HepG2 (cell line): ENCODE measurements at regions not wholly inside any gene's neighbourhood (a gene's known extent, or its start where the extent isn't known, plus 50 kb on each side); places are given as distances from the start of the nearest gene placed in this dataset.

ENCODE experiments used
- ATAC-seq: fragments of 200-7000 bp; cut with Tn5 transposase; 3 replicates; pipeline ENCODE4 v1.9.1; 2020; ENCODE audit warnings: mild to moderate bottlenecking, moderate library complexity
- BruUV-seq: library from RNA; stranded (reverse); fragments of 400-500 nt; replicated peaks from 2 replicates; lab custom pipeline; 2021; lab: Mats Ljungman, UMichigan
- CTCF ChIA-PET: fragments of 300-600 bp; formaldehyde crosslinking; extraction: SDS; loops from one replicate; lab custom pipeline; 2021; ENCODE audit warnings: low total read pairs, inconsistent platforms, low intra/inter-chr PET ratio; lab: Yijun Ruan, JAX
- POLR2A ChIA-PET: fragments of 350-600 bp; sonication (Branson Sonifier 250); formaldehyde crosslinking; loops from one replicate; lab custom pipeline; 2020; ENCODE audit warnings: antibody characterized with exemption, inconsistent platforms; lab: Yijun Ruan, JAX
- DNase-seq: peaks from one replicate; pipeline ENCODE4 v3.0.0-alpha.2; 2015; ENCODE audit warnings: low spot score
- FAIRE-seq: peaks from 3 replicates; lab custom pipeline; 2011; peaks lifted over from hg19 to GRCh38; lab: Jason Lieb, UNC
- H2AFZ ChIP-seq: one replicate; pipeline ENCODE4 v1.6.1; 2011; ENCODE audit warnings: low read length, inconsistent platforms
- H3K27ac ChIP-seq: fragments of 300-600 bp; 3 replicates; pipeline ENCODE4 v1.8.0; 2011; ENCODE audit warnings: mixed run types, mild to moderate bottlenecking, mixed read lengths, low read length, inconsistent platforms; ENCODE audit not compliant: insufficient read depth; ENCODE audit errors: extremely low read length
- H3K27me3 ChIP-seq, 2 experiments: fragments of 200-600 bp in 1 of 2; 2 replicates in 1 of 2; 3 replicates in 1 of 2; pipeline versions ENCODE4 v1.6.0 to v1.8.0; 2011; ENCODE audit warnings: low read length in 2 of 2, mild to moderate bottlenecking in 2 of 2, moderate library complexity in 2 of 2, inconsistent platforms in 1 of 2; ENCODE audit not compliant: insufficient read depth in 2 of 2, control insufficient read depth in 1 of 2
- H3K36me3 ChIP-seq, 2 experiments: fragments of 200-600 bp in 1 of 2; replicated peaks in 1 of 2; 2 replicates in 1 of 2; 3 replicates in 1 of 2; pipeline versions ENCODE4 v1.5.1 to v1.8.0; 2011; ENCODE audit warnings: low read length in 2 of 2, inconsistent platforms in 1 of 2; ENCODE audit not compliant: insufficient read depth in 2 of 2, control insufficient read depth in 1 of 2
- H3K4me1 ChIP-seq: 2 replicates; pipeline ENCODE4 v1.5.1; 2012; ENCODE audit warnings: low read length, inconsistent platforms; ENCODE audit not compliant: insufficient read depth
- H3K4me2 ChIP-seq: 2 replicates; pipeline ENCODE4 v1.6.0; 2011; ENCODE audit warnings: low read depth, low read length, inconsistent platforms
- H3K4me3 ChIP-seq, 3 experiments: fragments of 200-600 bp in 1 of 3; sonication (generic), shearing (Covaris generic) in 1 of 3; replicated peaks in 1 of 3; 2 replicates each; pipeline ENCODE4 v1.5.1; 2011 to 2016; ENCODE audit warnings: low read length in 3 of 3, inconsistent platforms in 2 of 3, low read depth in 2 of 3, mild to moderate bottlenecking in 2 of 3, control low read depth in 1 of 3, mixed read lengths in 1 of 3; ENCODE audit not compliant: insufficient read depth in 1 of 3
- H3K79me2 ChIP-seq: one replicate; pipeline ENCODE4 v1.6.1; 2011; ENCODE audit warnings: low read length, inconsistent platforms; ENCODE audit not compliant: insufficient read depth
- H3K9ac ChIP-seq: 2 replicates; pipeline ENCODE4 v1.6.0; 2011; ENCODE audit warnings: mild to moderate bottlenecking, low read depth, low read length, inconsistent platforms; ENCODE audit not compliant: insufficient read depth
- H3K9me3 ChIP-seq: 2 replicates; pipeline ENCODE4 v1.5.1; 2012; ENCODE audit warnings: mild to moderate bottlenecking, low read length
- H4K20me1 ChIP-seq: 2 replicates; pipeline ENCODE4 v1.6.0; 2011; ENCODE audit warnings: inconsistent platforms, mild to moderate bottlenecking, low read length, moderate library complexity; ENCODE audit not compliant: insufficient read depth
- KDM3A ChIP-seq: IDR thresholded peaks from 2 replicates; pipeline ENCODE4 v1.6.1; 2018; ENCODE audit warnings: low read depth, missing compliant biosample characterization
- PAF1 ChIP-seq: IDR thresholded peaks from 2 replicates; pipeline ENCODE4 v1.6.1; 2016; ENCODE audit warnings: missing genetic modification reagents, missing compliant biosample characterization
- SMYD3 ChIP-seq: sonication (generic); formaldehyde crosslinking; IDR thresholded peaks from 2 replicates; pipeline ENCODE4 v1.8.1; 2023; ENCODE audit warnings: mild to moderate bottlenecking, missing genetic modification reagents
- SNAPC2 ChIP-seq: sonication (generic); formaldehyde crosslinking; IDR thresholded peaks from 2 replicates; pipeline ENCODE4 v1.8.1; 2022; ENCODE audit warnings: mild to moderate bottlenecking, missing genetic modification reagents
- ZNF251 ChIP-seq: sonication (generic); formaldehyde crosslinking; IDR thresholded peaks from 2 replicates; pipeline ENCODE4 v1.9.0; 2021; ENCODE audit warnings: mild to moderate bottlenecking, missing genetic modification reagents
- ZNF33A ChIP-seq: sonication (generic); formaldehyde crosslinking; IDR thresholded peaks from 2 replicates; pipeline ENCODE4 v1.5.1; 2020; ENCODE audit warnings: missing genetic modification reagents, mild to moderate bottlenecking, moderate library complexity, borderline replicate concordance
- ZNF704 ChIP-seq: sonication (generic); formaldehyde crosslinking; IDR thresholded peaks from 2 replicates; pipeline ENCODE4 v1.8.1; 2023; ENCODE audit warnings: mild to moderate bottlenecking, inconsistent platforms, moderate library complexity, missing genetic modification reagents, borderline replicate concordance
- ZNF761 ChIP-seq: sonication (generic); formaldehyde crosslinking; conservative IDR thresholded peaks from 2 replicates; pipeline ENCODE4 v1.4.0; 2020; ENCODE audit warnings: mild to moderate bottlenecking, missing genetic modification reagents
- WGBS: methylation state at CpG from one replicate; pipeline ENCODE4 v1.1.6; 2017; ENCODE audit warnings: low lambda C conversion rate; 5-methylcytosine and 5-hydroxymethylcytosine counted together
- in situ Hi-C: cut with HindIII; loops from 2 replicates; pipeline ENCODE4 v1.10.0; 2017; ENCODE audit warnings: low pct_unique_long_range_greater_than_20kb; ENCODE audit not compliant: extremely low pct_ligation_motif_present
- intact Hi-C: fragments of 100-400 bp; cut with micrococcal nuclease; formaldehyde crosslinking; loops from one replicate; pipeline ENCODE4 v1.10.0; 2022; ENCODE audit not compliant: unreplicated experiment
- TF ChIP-seq, protein P1 (sequence below): sonication (generic); formaldehyde crosslinking; IDR thresholded peaks from 2 replicates; pipeline ENCODE4 v1.4.0; 2020; ENCODE audit warnings: low read depth, mild to moderate bottlenecking, missing genetic modification reagents
- TF ChIP-seq, protein P2 (sequence below): sonication (generic); formaldehyde crosslinking; IDR thresholded peaks from 2 replicates; pipeline ENCODE4 v1.4.0; 2020; ENCODE audit warnings: missing genetic modification reagents

DNA sequence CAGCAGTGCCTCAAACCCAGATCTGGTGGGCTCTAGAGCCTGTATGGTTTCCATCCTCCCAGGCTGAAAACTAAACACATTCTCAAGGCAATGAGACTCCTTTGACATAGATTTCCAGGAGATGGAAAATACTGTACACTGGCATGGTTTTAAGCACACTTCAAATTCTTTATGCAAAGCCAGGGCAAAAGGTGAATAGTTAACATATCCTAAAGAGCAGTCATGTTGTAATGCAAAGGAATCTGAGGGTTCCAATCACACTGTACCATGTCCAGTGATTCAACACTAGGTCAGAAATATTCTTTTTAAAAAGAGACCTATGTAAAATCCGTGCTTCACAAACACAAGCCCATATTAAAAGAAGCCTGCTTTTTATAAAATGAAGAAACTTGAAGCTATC lies 195.3 kb downstream of the QDPR start:
- Histone ChIP-seq H3K9me3 (no peaks in the 10 kb centered on the region), H3K9ac (no peak overlapping the region), H3K4me2 (no peak overlapping the region), H3K4me3 (no peak overlapping the region), H2AFZ (no peak overlapping the region), H3K79me2 (no peaks in the 10 kb centered on the region), H3K36me3 (no peaks in the 10 kb centered on the region), H3K4me1 (no peaks in the 10 kb centered on the region), H3K27me3 (no peaks in the 10 kb centered on the region; a peak in 1 of 5 replicates), H4K20me1 (no peaks in the 10 kb centered on the region), H3K27ac (no peak overlapping the region)
- CTCF ChIA-PET, result no interaction called here
- POLR2A ChIA-PET, result no interaction called here
- ATAC-seq (no peak), FAIRE-seq (no peak), DNase-seq (no peak)
- intact Hi-C loops, result no loop called here
- WGBS, result 0% methylated on average over 1 of the region's 1 CpG
- in situ Hi-C loops, result no loop called here
- no peak for TF ChIP-seq SNAPC2 (CRISPR knock-in tag)
- no peak for TF ChIP-seq PAF1 (CRISPR knock-in tag)
- no peak for TF ChIP-seq KDM3A
- no peak for TF ChIP-seq ZNF33A (CRISPR knock-in tag)
- no peak for TF ChIP-seq ZNF251 (CRISPR knock-in tag)
- no peak for TF ChIP-seq ZNF761 (CRISPR knock-in tag)
- TF ChIP-seq, protein P1, sequence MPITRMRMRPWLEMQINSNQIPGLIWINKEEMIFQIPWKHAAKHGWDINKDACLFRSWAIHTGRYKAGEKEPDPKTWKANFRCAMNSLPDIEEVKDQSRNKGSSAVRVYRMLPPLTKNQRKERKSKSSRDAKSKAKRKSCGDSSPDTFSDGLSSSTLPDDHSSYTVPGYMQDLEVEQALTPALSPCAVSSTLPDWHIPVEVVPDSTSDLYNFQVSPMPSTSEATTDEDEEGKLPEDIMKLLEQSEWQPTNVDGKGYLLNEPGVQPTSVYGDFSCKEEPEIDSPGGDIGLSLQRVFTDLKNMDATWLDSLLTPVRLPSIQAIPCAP, result no peak
- TF ChIP-seq, protein P2, sequence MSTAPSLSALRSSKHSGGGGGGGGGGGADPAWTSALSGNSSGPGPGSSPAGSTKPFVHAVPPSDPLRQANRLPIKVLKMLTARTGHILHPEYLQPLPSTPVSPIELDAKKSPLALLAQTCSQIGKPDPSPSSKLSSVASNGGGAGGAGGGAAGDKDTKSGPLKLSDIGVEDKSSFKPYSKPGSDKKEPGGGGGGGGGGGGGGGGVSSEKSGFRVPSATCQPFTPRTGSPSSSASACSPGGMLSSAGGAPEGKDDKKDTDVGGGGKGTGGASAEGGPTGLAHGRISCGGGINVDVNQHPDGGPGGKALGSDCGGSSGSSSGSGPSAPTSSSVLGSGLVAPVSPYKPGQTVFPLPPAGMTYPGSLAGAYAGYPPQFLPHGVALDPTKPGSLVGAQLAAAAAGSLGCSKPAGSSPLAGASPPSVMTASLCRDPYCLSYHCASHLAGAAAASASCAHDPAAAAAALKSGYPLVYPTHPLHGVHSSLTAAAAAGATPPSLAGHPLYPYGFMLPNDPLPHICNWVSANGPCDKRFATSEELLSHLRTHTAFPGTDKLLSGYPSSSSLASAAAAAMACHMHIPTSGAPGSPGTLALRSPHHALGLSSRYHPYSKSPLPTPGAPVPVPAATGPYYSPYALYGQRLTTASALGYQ (CRISPR knock-in tag), result no peak
- no peak for TF ChIP-seq SMYD3
- TF ChIP-seq ZNF704 (CRISPR knock-in tag), result no peak
- BruUV-seq, result no TSS peak
